HUDEP-2 (cell line): ENCODE measurements at regions not wholly inside any gene's neighbourhood (a gene's known extent, or its start where the extent isn't known, plus 50 kb on each side); places are given as distances from the start of the nearest gene placed in this dataset.
"Not testable (repeated sequence)": the region's sequence is repeated elsewhere in the genome, so short reads cannot be mapped to it uniquely, and the experiment has no call there.

Experiments
- DNase-seq, 76 experiments: peaks; one replicate each; lab custom pipeline; 2025; ENCODE audit not compliant: unreplicated experiment in 76 of 76; lab: John Stamatoyannopoulos, UW

- DNase-seq: no peak
Observed at GRCh38 chr7:156547884-156548561, 92.6 kb upstream of the RNF32 start.

- DNase-seq: no peak
Observed at GRCh38 chr7:156545979-156546378, 94.6 kb upstream of the RNF32 start.

- DNase-seq: peak in 1 of 76 experiments; percentile 4
Observed at GRCh38 chr7:156544919-156545715, 95.5 kb upstream of the RNF32 start.

- no peak for DNase-seq
Observed at GRCh38 chr7:156543699-156544598, 96.6 kb upstream of the RNF32 start.

GRCh38 chr7:156540619-156541165 lies 99.9 kb upstream of the RNF32 start:
- DNase-seq: no peak

- DNase-seq: no peak
Observed at GRCh38 chr7:156539999-156540398, 100.6 kb upstream of the RNF32 start.

- no peak for DNase-seq
Observed at GRCh38 chr7:156537006-156537405, 103.6 kb upstream of the RNF32 start.

- no peak for DNase-seq
Observed at GRCh38 chr7:156534925-156535324, 105.6 kb upstream of the RNF32 start.

- DNase-seq: no peak
Observed at GRCh38 chr7:156533964-156534363, 106.6 kb upstream of the RNF32 start.

GRCh38 chr7:156533420-156533819 lies 107.2 kb upstream of the RNF32 start:
- no peak for DNase-seq

- DNase-seq: no peak
Observed at GRCh38 chr7:156532016-156532602, 108.5 kb upstream of the RNF32 start.

GRCh38 chr7:156529956-156530355 lies 110.6 kb upstream of the RNF32 start:
- no peak for DNase-seq

- DNase-seq: no peak
Observed at GRCh38 chr7:156527458-156527890, 113.1 kb upstream of the RNF32 start.

- DNase-seq: no peak
Observed at GRCh38 chr7:156524818-156525597, 115.6 kb upstream of the RNF32 start.

GRCh38 chr7:156523447-156524048 lies 117.0 kb upstream of the RNF32 start:
- no peak for DNase-seq

- no peak for DNase-seq
Observed at GRCh38 chr7:156522801-156523200, 117.8 kb upstream of the RNF32 start.

- no peak for DNase-seq
Observed at GRCh38 chr7:156519070-156519469, 121.5 kb upstream of the RNF32 start.

GRCh38 chr7:156518466-156518865 lies 122.1 kb upstream of the RNF32 start:
- no peak for DNase-seq

- DNase-seq: not testable (repeated sequence)
Observed at GRCh38 chr7:156517858-156518257, 122.7 kb upstream of the RNF32 start.
